H1 (cell line): ENCODE measurements at regions not wholly inside any gene's neighbourhood (a gene's known extent, or its start where the extent isn't known, plus 50 kb on each side); places are given as distances from the start of the nearest gene placed in this dataset.

Experiments used
- CTCF ChIA-PET: fragments of 300-600 bp; sonication (Branson Sonifier 250); formaldehyde crosslinking; loops from one replicate; lab custom pipeline; 2021; ENCODE audit not compliant: partially characterized antibody; lab: Charles Lee
- POLR2A ChIA-PET: fragments of 300-600 bp; sonication (Branson Sonifier 250); formaldehyde crosslinking; loops from one replicate; lab custom pipeline; 2021; ENCODE audit warnings: inconsistent platforms; ENCODE audit not compliant: partially characterized antibody; lab: Charles Lee
- DNase-seq, 2 experiments: peaks; one replicate each; pipeline versions ENCODE4 v3.0.0 to v3.0.0-alpha.2; 2010 to 2022; ENCODE audit warnings: low spot score in 2 of 2, low read depth in 1 of 2, mixed read lengths in 1 of 2
- FAIRE-seq: peaks from 2 replicates; lab custom pipeline; 2011; peaks lifted over from hg19 to GRCh38; lab: Jason Lieb, UNC
- H2AFZ ChIP-seq: 2 replicates; pipeline ENCODE4 v1.8.1; 2012; ENCODE audit warnings: low read length, inconsistent platforms
- H2AK5ac ChIP-seq: 2 replicates; pipeline ENCODE4 v1.6.1; 2013; ENCODE audit warnings: low read depth, low read length
- H2BK120ac ChIP-seq: replicated peaks from 2 replicates; pipeline ENCODE3; 2013; ENCODE audit warnings: low read depth, low read length, inconsistent platforms
- H2BK12ac ChIP-seq: 2 replicates; pipeline ENCODE4 v1.6.1; 2013; ENCODE audit warnings: low read depth, low read length
- H2BK15ac ChIP-seq: 2 replicates; pipeline ENCODE4 v1.6.1; 2013; ENCODE audit warnings: low read length
- H2BK20ac ChIP-seq: 2 replicates; pipeline ENCODE4 v1.6.1; 2013; ENCODE audit warnings: low read length
- H2BK5ac ChIP-seq: 2 replicates; pipeline ENCODE4 v1.6.1; 2013; ENCODE audit warnings: low read depth, low read length
- H3K14ac ChIP-seq: 2 replicates; pipeline ENCODE4 v1.6.1; 2013; ENCODE audit warnings: inconsistent platforms; ENCODE audit not compliant: insufficient read length
- H3K18ac ChIP-seq: 2 replicates; pipeline ENCODE4 v1.6.1; 2013; ENCODE audit warnings: low read length; ENCODE audit errors: extremely low read depth
- H3K23ac ChIP-seq: 2 replicates; pipeline ENCODE4 v1.6.1; 2013; ENCODE audit warnings: inconsistent platforms; ENCODE audit not compliant: insufficient read length
- H3K23me2 ChIP-seq: 2 replicates; pipeline ENCODE4 v1.6.1; 2013; ENCODE audit warnings: low read depth, low read length
- H3K27ac ChIP-seq: 2 replicates; pipeline ENCODE4 v1.6.1; 2011; ENCODE audit warnings: low read depth, low read length, inconsistent platforms
- H3K27me3 ChIP-seq, 4 experiments: replicated peaks in 1 of 4; 1 replicate in 1 of 4; 2 replicates in 3 of 4; pipeline versions ENCODE4 v1.6.1 to v1.8.1; 2011 to 2013; ENCODE audit warnings: low read length in 3 of 4, mild to moderate bottlenecking in 3 of 4, inconsistent platforms in 2 of 4, mixed read lengths in 2 of 4, moderate library complexity in 1 of 4; ENCODE audit not compliant: control insufficient read depth in 3 of 4, insufficient read depth in 3 of 4; ENCODE audit errors: extremely low read depth in 1 of 4
- H3K36me3 ChIP-seq, 4 experiments: 2 replicates each; pipeline versions ENCODE4 v1.6.1 to v1.8.1; 2011 to 2013; ENCODE audit warnings: mild to moderate bottlenecking in 4 of 4, low read length in 3 of 4, moderate library complexity in 2 of 4, control low read depth in 1 of 4, inconsistent platforms in 1 of 4; ENCODE audit not compliant: insufficient read depth in 4 of 4, control insufficient read depth in 2 of 4
- H3K4ac ChIP-seq: replicated peaks from 2 replicates; pipeline ENCODE3; 2013; ENCODE audit warnings: low read length, low read depth, mixed read lengths, inconsistent platforms; ENCODE audit not compliant: insufficient read length
- H3K4me1 ChIP-seq, 4 experiments: replicated peaks in 1 of 4; 1 replicate in 1 of 4; 2 replicates in 3 of 4; pipeline versions ENCODE4 v1.6.1 to v1.8.1; 2011 to 2013; ENCODE audit warnings: low read length in 3 of 4, inconsistent platforms in 2 of 4, mixed read lengths in 1 of 4; ENCODE audit not compliant: insufficient read depth in 4 of 4, control insufficient read depth in 3 of 4
- H3K4me2 ChIP-seq, 2 experiments: 2 replicates each; pipeline versions ENCODE4 v1.6.1 to v1.8.1; 2011 to 2013; ENCODE audit warnings: low read depth in 2 of 2, low read length in 2 of 2, control low read depth in 1 of 2, inconsistent platforms in 1 of 2, mild to moderate bottlenecking in 1 of 2; ENCODE audit not compliant: insufficient read depth in 1 of 2
- H3K4me3 ChIP-seq, 4 experiments: fragments of 200-600, 300-600 bp in 1 of 4; sonication (generic), shearing (Covaris generic), sonication (Bioruptor Twin) in 1 of 4; 2 replicates each; pipeline versions ENCODE4 v1.5.1 to v1.8.1; 2011 to 2016; ENCODE audit warnings: low read length in 4 of 4, low read depth in 3 of 4, control low read depth in 2 of 4, inconsistent platforms in 2 of 4, mild to moderate bottlenecking in 2 of 4, mixed read lengths in 1 of 4, moderate library complexity in 1 of 4; ENCODE audit not compliant: insufficient read depth in 2 of 4; ENCODE audit errors: extremely low read depth in 1 of 4
- H3K56ac ChIP-seq: replicated peaks from 2 replicates; pipeline ENCODE3; 2013; ENCODE audit warnings: low read depth, mild to moderate bottlenecking, mixed read lengths, low read length, inconsistent platforms; ENCODE audit not compliant: insufficient read length
- H3K79me1 ChIP-seq: 2 replicates; pipeline ENCODE4 v1.6.1; 2013; ENCODE audit warnings: low read depth, low read length, control low read depth
- H3K79me2 ChIP-seq, 2 experiments: 2 replicates each; pipeline versions ENCODE4 v1.6.1 to v1.8.1; 2012 to 2013; ENCODE audit warnings: low read length in 2 of 2, mild to moderate bottlenecking in 2 of 2, inconsistent platforms in 1 of 2; ENCODE audit not compliant: insufficient read depth in 2 of 2, control insufficient read depth in 1 of 2
- H3K9ac ChIP-seq, 4 experiments: replicated peaks in 1 of 4; 1 replicate in 1 of 4; 2 replicates in 3 of 4; pipeline versions ENCODE4 v1.6.1 to v1.8.1; 2011 to 2013; ENCODE audit warnings: low read depth in 3 of 4, low read length in 3 of 4, control low read depth in 2 of 4, mild to moderate bottlenecking in 2 of 4, moderate library complexity in 2 of 4, inconsistent platforms in 1 of 4; ENCODE audit errors: extremely low read depth in 1 of 4
- H3K9me3 ChIP-seq, 2 experiments: 2 replicates each; pipeline versions ENCODE4 v1.6.1 to v1.8.1; 2012 to 2013; ENCODE audit warnings: mild to moderate bottlenecking in 2 of 2, moderate library complexity in 2 of 2, control low read depth in 1 of 2, inconsistent platforms in 1 of 2, low read depth in 1 of 2, low read length in 1 of 2, mixed read lengths in 1 of 2; ENCODE audit not compliant: insufficient read depth in 2 of 2
- H4K20me1 ChIP-seq, 2 experiments: replicated peaks in 1 of 2; 2 replicates each; pipeline versions ENCODE3 to v1.8.1; 2011 to 2013; ENCODE audit warnings: inconsistent platforms in 2 of 2, low read length in 2 of 2, mild to moderate bottlenecking in 1 of 2; ENCODE audit not compliant: insufficient read depth in 2 of 2, control insufficient read depth in 1 of 2
- H4K5ac ChIP-seq: 2 replicates; pipeline ENCODE4 v1.6.1; 2013; ENCODE audit warnings: low read length, low read depth, mixed read lengths, inconsistent platforms; ENCODE audit not compliant: insufficient read length
- H4K8ac ChIP-seq: 2 replicates; pipeline ENCODE4 v1.8.0; 2013; ENCODE audit warnings: mild to moderate bottlenecking, moderate library complexity, low read length, inconsistent platforms; ENCODE audit not compliant: insufficient read depth; ENCODE audit errors: extremely low read depth
- H4K91ac ChIP-seq: replicated peaks from 2 replicates; pipeline ENCODE3; 2013; ENCODE audit warnings: low read length, mixed read lengths, inconsistent platforms; ENCODE audit not compliant: insufficient read length
- CBX5 ChIP-seq: fragments of 300-800, 300-1000 bp; sonication (generic); IDR thresholded peaks from 2 replicates; pipeline ENCODE4 v1.7.1; 2016; ENCODE audit warnings: antibody characterized with exemption, low read length, low read depth
- CHD2 ChIP-seq: IDR thresholded peaks from 2 replicates; pipeline ENCODE4 v1.6.1; 2012; ENCODE audit warnings: low read length, improper control_type of control experiment
- CTCF ChIP-seq, 3 experiments: IDR thresholded peaks; 1 replicate in 2 of 3; 2 replicates in 1 of 3; pipeline versions ENCODE4 v1.5.1 to v1.6.1; 2011; ENCODE audit warnings: low read length in 3 of 3, mild to moderate bottlenecking in 3 of 3, inconsistent platforms in 2 of 3, low read depth in 1 of 3, moderate library complexity in 1 of 3; ENCODE audit not compliant: insufficient read depth in 1 of 3; ENCODE audit errors: control extremely low read depth in 1 of 3
- HDAC6 ChIP-seq: IDR thresholded peaks from one replicate; pipeline ENCODE4 v1.7.1; 2012; ENCODE audit warnings: low read depth, mild to moderate bottlenecking, inconsistent platforms, low read length, moderate library complexity
- KDM4A ChIP-seq: IDR thresholded peaks from one replicate; pipeline ENCODE4 v1.7.1; 2012; ENCODE audit warnings: low read depth, mild to moderate bottlenecking, moderate library complexity, low read length, inconsistent platforms; ENCODE audit not compliant: severe bottlenecking
- MAX ChIP-seq: IDR thresholded peaks from 2 replicates; pipeline ENCODE4 v1.6.1; 2012; ENCODE audit warnings: inconsistent platforms
- NANOG ChIP-seq: IDR thresholded peaks from 2 replicates; pipeline ENCODE4 v1.6.1; 2011; ENCODE audit warnings: low read length, low read depth, mild to moderate bottlenecking, inconsistent platforms; ENCODE audit not compliant: insufficient read depth, poor library complexity, severe bottlenecking
- NRF1 ChIP-seq: IDR thresholded peaks from 2 replicates; pipeline ENCODE4 v1.6.1; 2011; ENCODE audit warnings: mild to moderate bottlenecking, low read depth, low read length, improper control_type of control experiment
- RAD21 ChIP-seq, 2 experiments: IDR thresholded peaks in 1 of 2; conservative IDR thresholded peaks in 1 of 2; 2 replicates each; pipeline ENCODE4 v1.6.1; 2011; ENCODE audit warnings: low read depth in 2 of 2, low read length in 2 of 2, improper control_type of control experiment in 1 of 2, inconsistent platforms in 1 of 2, mild to moderate bottlenecking in 1 of 2, moderate library complexity in 1 of 2
- SP4 ChIP-seq: IDR thresholded peaks from 2 replicates; pipeline ENCODE4 v1.6.1; 2012; ENCODE audit warnings: low read length, inconsistent platforms
- SUZ12 ChIP-seq: fragments of 200-600 bp; sonication (generic); IDR thresholded peaks from 2 replicates; pipeline ENCODE4 v1.6.1; 2012; ENCODE audit warnings: mild to moderate bottlenecking, inconsistent platforms, low read length, moderate library complexity, mixed read lengths
- TAF1 ChIP-seq: IDR thresholded peaks from 2 replicates; pipeline ENCODE4 v1.6.1; 2011; ENCODE audit warnings: mild to moderate bottlenecking, low read depth, low read length
- WGBS, 2 experiments: shearing (Covaris generic) in 1 of 2; methylation state at CpG; one replicate each; pipeline versions ENCODE4 v1.1.6 to v1.1.7; 2013 to 2015; ENCODE audit warnings: low lambda C conversion rate in 2 of 2, mixed read lengths in 2 of 2, inconsistent platforms in 1 of 2, low coverage in 1 of 2, missing lambda C conversion rate in 1 of 2; ENCODE audit not compliant: insufficient replicate concordance in 2 of 2, insufficient coverage in 1 of 2, insufficient read length in 1 of 2; ENCODE audit errors: extremely low coverage in 1 of 2, missing lambda C conversion rate in 1 of 2; 5-methylcytosine and 5-hydroxymethylcytosine counted together

GRCh38 chr4:85243857-85244256, 231.1 kb upstream of the ARHGAP24 start:
- H4K20me1 ChIP-seq, result no peaks in the 10 kb centered on the region
- WGBS, 2 experiments, result 95% methylated on average over 1 of the region's 1 CpG; no CpG with 5 or more reads in 1 of the 2 experiments
- no peaks in the 10 kb centered on the region for H3K27me3 ChIP-seq
- H3K23me2 ChIP-seq, result no peaks in the 10 kb centered on the region
- no peak overlapping the region for H3K18ac ChIP-seq
- no peaks in the 10 kb centered on the region for H3K36me3 ChIP-seq
- H2BK5ac ChIP-seq, result no peak overlapping the region
- H3K9ac ChIP-seq, result no peak overlapping the region
- no peak overlapping the region for H4K8ac ChIP-seq
- no peaks in the 10 kb centered on the region for H3K79me1 ChIP-seq
- H2AK5ac ChIP-seq, result no peak overlapping the region
- no peak overlapping the region for H3K27ac ChIP-seq
- no peak overlapping the region for H3K4me2 ChIP-seq
- H3K23ac ChIP-seq, result no peak overlapping the region
- no peak overlapping the region for H4K91ac ChIP-seq
- no peak overlapping the region for H3K14ac ChIP-seq
- H2BK20ac ChIP-seq, result no peak overlapping the region
- no peak overlapping the region for H4K5ac ChIP-seq
- no peak overlapping the region for H2BK15ac ChIP-seq
- no peak overlapping the region; the same call in 1 of the 2 replicates for H2AFZ ChIP-seq
- no peak overlapping the region for H3K4me3 ChIP-seq
- H3K79me2 ChIP-seq, result no peaks in the 10 kb centered on the region
- no peak overlapping the region for H3K56ac ChIP-seq
- ChIA-PET POLR2A (no interaction called here), CTCF (interaction anchor here (0.8 to 2.3 kb wide), 17 partner anchors 8 to 505 kb away, joined by 3 to 17 read pairs (median 4); no protein-coding TSS in a partner anchor)
- no peak overlapping the region for H3K4ac ChIP-seq
- H2BK120ac ChIP-seq, result no peak overlapping the region
- FAIRE-seq (peak; percentile 88), DNase-seq (no peak)
- no peaks in the 10 kb centered on the region for H3K4me1 ChIP-seq
- no peak overlapping the region for H2BK12ac ChIP-seq
- H3K9me3 ChIP-seq, result no peaks in the 10 kb centered on the region
- no peak for TF ChIP-seq NRF1
- TF ChIP-seq CTCF (IDR thresholded peaks at IDR 0.05; ENCODE audit: control extremely low read depth in 1 of 3, insufficient read depth in 1 of 3, low read depth in 1 of 3, low read length in 3 of 3), result peak in 2 of 3 experiments; percentile 33 to 56; a peak in 2 of 4 replicates
- TF ChIP-seq NANOG, result no peak
- peak; percentile 47 to 57; a peak in 3 of 4 replicates for TF ChIP-seq RAD21 (IDR thresholded peaks at IDR 0.05 in 1 of 2, conservative IDR thresholded peaks at IDR 0.05 in 1 of 2; ENCODE audit: low read depth in 2 of 2, low read length in 2 of 2)
- TF ChIP-seq TAF1, result no peak
- TF ChIP-seq MAX, result no peak
- no peak for TF ChIP-seq KDM4A
- TF ChIP-seq CHD2, result no peak
- TF ChIP-seq CBX5, result no peak
- no peak for TF ChIP-seq HDAC6
- no peak for TF ChIP-seq SP4
- TF ChIP-seq SUZ12, result no peak
